Neural cell (in vitro differentiated cells): ENCODE measurements at regions not wholly inside any gene's neighbourhood (a gene's known extent, or its start where the extent isn't known, plus 50 kb on each side); places are given as distances from the start of the nearest gene placed in this dataset.

Experiments used
- TAF1 ChIP-seq: IDR thresholded peaks from 2 replicates; pipeline ENCODE4 v1.6.1; 2012; ENCODE audit warnings: low read depth
- TF ChIP-seq, protein P1 (sequence below): IDR thresholded peaks from 2 replicates; pipeline ENCODE4 v1.6.1; 2012; ENCODE audit warnings: borderline replicate concordance

DNA sequence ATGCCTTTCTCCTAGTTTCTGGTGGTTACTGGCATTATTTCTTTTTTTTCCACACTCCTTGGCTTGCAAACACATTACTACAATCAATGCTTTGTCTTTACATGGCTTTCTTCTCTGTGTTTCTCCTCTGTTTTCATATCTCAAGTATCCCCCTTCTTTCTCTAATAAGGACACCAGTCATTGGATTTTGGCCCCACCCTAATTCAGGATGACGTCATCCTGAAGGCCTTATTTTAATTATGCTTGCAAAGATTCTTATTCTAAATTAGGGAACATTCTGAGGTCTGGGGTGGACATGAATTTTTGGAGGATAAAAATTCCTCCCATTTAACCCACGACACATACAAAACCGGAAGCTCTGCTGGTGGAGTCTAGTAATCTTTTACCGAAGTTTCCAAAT lies 1556.6 kb downstream of the DPP10 start:
- no peak for TF ChIP-seq TAF1
- TF ChIP-seq, protein P1, sequence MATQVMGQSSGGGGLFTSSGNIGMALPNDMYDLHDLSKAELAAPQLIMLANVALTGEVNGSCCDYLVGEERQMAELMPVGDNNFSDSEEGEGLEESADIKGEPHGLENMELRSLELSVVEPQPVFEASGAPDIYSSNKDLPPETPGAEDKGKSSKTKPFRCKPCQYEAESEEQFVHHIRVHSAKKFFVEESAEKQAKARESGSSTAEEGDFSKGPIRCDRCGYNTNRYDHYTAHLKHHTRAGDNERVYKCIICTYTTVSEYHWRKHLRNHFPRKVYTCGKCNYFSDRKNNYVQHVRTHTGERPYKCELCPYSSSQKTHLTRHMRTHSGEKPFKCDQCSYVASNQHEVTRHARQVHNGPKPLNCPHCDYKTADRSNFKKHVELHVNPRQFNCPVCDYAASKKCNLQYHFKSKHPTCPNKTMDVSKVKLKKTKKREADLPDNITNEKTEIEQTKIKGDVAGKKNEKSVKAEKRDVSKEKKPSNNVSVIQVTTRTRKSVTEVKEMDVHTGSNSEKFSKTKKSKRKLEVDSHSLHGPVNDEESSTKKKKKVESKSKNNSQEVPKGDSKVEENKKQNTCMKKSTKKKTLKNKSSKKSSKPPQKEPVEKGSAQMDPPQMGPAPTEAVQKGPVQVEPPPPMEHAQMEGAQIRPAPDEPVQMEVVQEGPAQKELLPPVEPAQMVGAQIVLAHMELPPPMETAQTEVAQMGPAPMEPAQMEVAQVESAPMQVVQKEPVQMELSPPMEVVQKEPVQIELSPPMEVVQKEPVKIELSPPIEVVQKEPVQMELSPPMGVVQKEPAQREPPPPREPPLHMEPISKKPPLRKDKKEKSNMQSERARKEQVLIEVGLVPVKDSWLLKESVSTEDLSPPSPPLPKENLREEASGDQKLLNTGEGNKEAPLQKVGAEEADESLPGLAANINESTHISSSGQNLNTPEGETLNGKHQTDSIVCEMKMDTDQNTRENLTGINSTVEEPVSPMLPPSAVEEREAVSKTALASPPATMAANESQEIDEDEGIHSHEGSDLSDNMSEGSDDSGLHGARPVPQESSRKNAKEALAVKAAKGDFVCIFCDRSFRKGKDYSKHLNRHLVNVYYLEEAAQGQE: no peak
